Glutamatergic neuron (in vitro differentiated cells): ENCODE measurements at regions not wholly inside any gene's neighbourhood (a gene's known extent, or its start where the extent isn't known, plus 50 kb on each side); places are given as distances from the start of the nearest gene placed in this dataset.
"Not testable (repeated sequence)": the region's sequence is repeated elsewhere in the genome, so short reads cannot be mapped to it uniquely, and the experiment has no call there.

Experiments
- DNase-seq: peaks from one replicate; pipeline ENCODE4 v3.0.0; 2022
- H3K27ac Mint-ChIP-seq: one replicate; pipeline ENCODE4 v1.8.0; 2020; ENCODE audit warnings: mild to moderate bottlenecking, mixed read lengths, inconsistent platforms; ENCODE audit not compliant: unreplicated experiment
- H3K27me3 Mint-ChIP-seq: one replicate; pipeline ENCODE4 v1.8.0; 2020; ENCODE audit warnings: mild to moderate bottlenecking, moderate library complexity, mixed read lengths, inconsistent platforms; ENCODE audit not compliant: unreplicated experiment
- H3K36me3 Mint-ChIP-seq: one replicate; pipeline ENCODE4 v1.8.0; 2020; ENCODE audit warnings: mild to moderate bottlenecking, mixed read lengths, inconsistent platforms; ENCODE audit not compliant: unreplicated experiment
- H3K4me1 Mint-ChIP-seq: one replicate; pipeline ENCODE4 v1.8.0; 2020; ENCODE audit warnings: mild to moderate bottlenecking, low read depth, mixed read lengths, inconsistent platforms; ENCODE audit not compliant: unreplicated experiment
- H3K4me3 Mint-ChIP-seq: one replicate; pipeline ENCODE4 v1.8.0; 2020; ENCODE audit warnings: mild to moderate bottlenecking, mixed read lengths, inconsistent platforms; ENCODE audit not compliant: unreplicated experiment
- H3K9me3 Mint-ChIP-seq: one replicate; pipeline ENCODE4 v1.8.0; 2020; ENCODE audit warnings: mild to moderate bottlenecking, moderate library complexity, mixed read lengths, inconsistent platforms; ENCODE audit not compliant: unreplicated experiment
- TF ChIP-seq, protein P1 (sequence below): fragments of 200-600 bp; sonication (generic); IDR thresholded peaks from one replicate; pipeline ENCODE4 v1.5.0; 2021; ENCODE audit not compliant: partially characterized antibody, unreplicated experiment

DNA sequence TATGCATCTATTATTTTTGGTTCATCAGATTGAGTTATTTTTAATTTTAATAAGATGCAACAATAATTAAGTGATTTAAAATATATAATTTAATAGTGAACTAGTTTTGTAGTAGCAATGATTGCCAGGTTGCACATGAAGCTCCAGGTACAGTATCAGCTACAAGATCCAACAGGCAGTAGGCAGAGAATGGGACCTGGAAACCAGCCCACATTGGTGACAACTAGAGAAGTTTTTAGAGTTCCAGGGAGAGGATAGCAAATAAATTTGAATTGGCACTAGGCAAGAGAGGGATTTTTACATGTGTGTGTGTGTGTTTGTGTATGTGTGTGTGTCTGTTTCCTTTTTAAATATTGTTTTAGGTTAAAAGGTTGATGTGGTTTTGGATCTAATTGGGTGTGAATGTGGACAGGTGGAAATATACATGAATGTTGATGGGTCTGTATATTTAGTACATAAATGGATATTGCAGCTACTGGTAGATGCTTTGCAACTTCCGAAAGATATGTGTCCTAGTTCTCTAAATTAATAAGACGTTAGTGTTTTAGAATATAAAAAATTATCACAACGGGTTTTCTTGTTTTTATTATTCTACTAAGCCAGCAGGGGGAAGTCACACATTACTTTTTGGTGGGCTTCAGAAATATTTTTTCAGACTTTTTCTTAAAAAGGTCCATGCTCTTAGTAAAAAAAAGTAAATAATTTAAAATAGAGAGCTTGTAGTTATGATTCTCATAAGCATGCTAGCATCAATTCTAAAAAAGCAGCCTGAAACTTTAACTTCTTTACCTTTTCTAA lies 110.1 kb upstream of the GBE1 start:
- Mint-ChIP-seq H3K27me3 (no peaks in the 10 kb centered on the region), H3K4me3 (no peak overlapping the region), H3K27ac (no peak overlapping the region), H3K4me1 (no peaks in the 10 kb centered on the region), H3K9me3 (peaks cover 1% of the 10 kb centered on the region), H3K36me3 (no peaks in the 10 kb centered on the region)
- DNase-seq: no peak
- TF ChIP-seq, protein P1, sequence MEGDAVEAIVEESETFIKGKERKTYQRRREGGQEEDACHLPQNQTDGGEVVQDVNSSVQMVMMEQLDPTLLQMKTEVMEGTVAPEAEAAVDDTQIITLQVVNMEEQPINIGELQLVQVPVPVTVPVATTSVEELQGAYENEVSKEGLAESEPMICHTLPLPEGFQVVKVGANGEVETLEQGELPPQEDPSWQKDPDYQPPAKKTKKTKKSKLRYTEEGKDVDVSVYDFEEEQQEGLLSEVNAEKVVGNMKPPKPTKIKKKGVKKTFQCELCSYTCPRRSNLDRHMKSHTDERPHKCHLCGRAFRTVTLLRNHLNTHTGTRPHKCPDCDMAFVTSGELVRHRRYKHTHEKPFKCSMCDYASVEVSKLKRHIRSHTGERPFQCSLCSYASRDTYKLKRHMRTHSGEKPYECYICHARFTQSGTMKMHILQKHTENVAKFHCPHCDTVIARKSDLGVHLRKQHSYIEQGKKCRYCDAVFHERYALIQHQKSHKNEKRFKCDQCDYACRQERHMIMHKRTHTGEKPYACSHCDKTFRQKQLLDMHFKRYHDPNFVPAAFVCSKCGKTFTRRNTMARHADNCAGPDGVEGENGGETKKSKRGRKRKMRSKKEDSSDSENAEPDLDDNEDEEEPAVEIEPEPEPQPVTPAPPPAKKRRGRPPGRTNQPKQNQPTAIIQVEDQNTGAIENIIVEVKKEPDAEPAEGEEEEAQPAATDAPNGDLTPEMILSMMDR: peak; percentile 56

DNA sequence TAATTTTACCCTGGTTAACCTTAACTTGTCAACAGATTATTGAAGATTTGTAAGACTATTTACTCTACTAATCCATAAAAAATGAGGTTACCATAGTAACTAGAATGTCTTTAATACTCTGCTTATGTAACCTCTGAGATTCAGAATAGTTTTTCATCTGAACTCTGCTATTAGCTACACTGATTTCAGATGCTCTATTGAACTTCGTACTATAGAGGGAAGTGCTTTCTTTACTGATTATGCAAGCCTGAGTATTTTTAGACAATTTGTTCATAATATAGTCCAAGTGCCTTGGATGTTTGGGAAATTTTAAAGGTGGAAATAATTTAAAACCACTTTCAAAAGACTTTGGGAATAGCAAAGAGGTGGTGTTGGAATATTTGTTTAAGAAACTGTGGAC lies 107.9 kb upstream of the GBE1 start:
- Mint-ChIP-seq H3K4me1 (no peaks in the 10 kb centered on the region), H3K4me3 (no peak overlapping the region), H3K27me3 (no peaks in the 10 kb centered on the region), H3K27ac (no peak overlapping the region), H3K36me3 (no peaks in the 10 kb centered on the region), H3K9me3 (peaks cover 1% of the 10 kb centered on the region)
- TF ChIP-seq, protein P1: no peak
- DNase-seq: no peak

DNA sequence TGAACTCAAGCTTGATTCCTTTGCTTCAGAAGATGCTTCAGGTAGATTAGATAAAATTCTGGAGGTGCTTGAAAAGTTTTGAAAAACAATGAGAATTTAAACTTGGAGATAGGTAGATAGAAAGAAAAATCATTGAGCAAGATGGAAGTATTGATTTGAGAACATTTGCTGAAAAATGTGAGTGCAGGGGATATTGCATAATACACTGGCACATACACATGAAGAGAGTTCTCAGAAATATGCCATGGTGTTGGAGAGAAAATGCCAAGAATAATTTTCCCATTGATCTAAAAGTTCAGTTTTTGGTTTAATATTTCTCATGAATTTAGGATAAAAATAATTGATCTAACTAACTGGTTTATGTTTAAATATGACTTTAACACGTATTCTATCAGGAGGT lies 107.2 kb upstream of the GBE1 start:
- no peak for DNase-seq
- no peaks in the 10 kb centered on the region for H3K36me3 Mint-ChIP-seq
- no peak overlapping the region for H3K27ac Mint-ChIP-seq
- TF ChIP-seq, protein P1: no peak
- no peaks in the 10 kb centered on the region for H3K9me3 Mint-ChIP-seq
- no peaks in the 10 kb centered on the region for H3K27me3 Mint-ChIP-seq
- no peak overlapping the region for H3K4me3 Mint-ChIP-seq
- no peaks in the 10 kb centered on the region for H3K4me1 Mint-ChIP-seq

DNA sequence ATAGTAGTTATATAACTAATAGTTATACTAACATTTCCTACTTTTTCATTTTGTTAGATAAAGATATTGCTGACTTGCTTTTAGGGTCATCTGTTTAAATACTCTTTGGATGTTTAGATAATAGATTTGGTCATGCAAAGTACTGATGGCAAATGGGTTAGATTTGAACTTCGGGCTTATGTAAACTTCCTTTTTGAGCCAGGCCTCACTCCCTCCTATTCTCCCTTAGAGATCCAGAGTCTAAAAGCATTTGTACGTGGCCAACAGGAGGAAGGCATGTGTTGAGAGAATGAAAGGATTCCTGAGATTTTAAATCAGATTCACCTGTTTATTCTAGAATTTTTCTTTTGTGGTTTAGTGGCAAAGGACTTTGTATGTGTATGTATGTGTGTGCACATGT lies 106.4 kb upstream of the GBE1 start:
- Mint-ChIP-seq H3K4me1 (no peaks in the 10 kb centered on the region), H3K4me3 (no peak overlapping the region), H3K36me3 (no peaks in the 10 kb centered on the region), H3K27me3 (no peaks in the 10 kb centered on the region), H3K27ac (no peak overlapping the region), H3K9me3 (no peaks in the 10 kb centered on the region)
- DNase-seq: no peak
- TF ChIP-seq, protein P1: no peak

DNA sequence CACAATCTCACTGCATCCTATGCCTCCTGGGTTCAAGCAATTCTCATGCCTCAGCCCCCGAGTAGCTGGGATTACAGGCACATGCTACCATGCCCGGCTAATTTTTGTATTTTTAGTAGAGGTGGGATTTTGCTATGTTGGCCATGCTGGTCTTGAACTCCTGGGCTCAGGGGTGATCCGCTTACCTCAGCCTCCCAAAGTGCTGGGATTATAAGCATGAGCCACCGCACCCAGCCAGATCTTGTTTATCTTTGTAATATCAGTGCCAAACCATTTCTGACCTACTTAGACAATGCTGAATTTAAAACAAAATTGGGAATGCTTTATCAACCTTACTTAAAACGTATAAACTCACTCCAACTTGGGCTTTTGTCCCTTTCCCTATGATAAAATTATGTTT lies 103.7 kb upstream of the GBE1 start:
- not testable (repeated sequence) for DNase-seq, H3K9me3 Mint-ChIP-seq, H3K4me3 Mint-ChIP-seq, H3K36me3 Mint-ChIP-seq, H3K27ac Mint-ChIP-seq, H3K4me1 Mint-ChIP-seq, H3K27me3 Mint-ChIP-seq
